DND-41 (cell line): ENCODE measurements at regions not wholly inside any gene's neighbourhood (a gene's known extent, or its start where the extent isn't known, plus 50 kb on each side); places are given as distances from the start of the nearest gene placed in this dataset.

Experiments
- EZH2 ChIP-seq: IDR thresholded peaks from 3 replicates; pipeline ENCODE4 v1.6.1; 2012; ENCODE audit warnings: borderline replicate concordance, low read depth, mild to moderate bottlenecking, moderate library complexity, low read length, inconsistent platforms; ENCODE audit not compliant: severe bottlenecking
- TF ChIP-seq, protein P1 (sequence below): IDR thresholded peaks from 2 replicates; pipeline ENCODE4 v1.5.1; 2012; ENCODE audit warnings: borderline replicate concordance, low read length, moderate library complexity, mild to moderate bottlenecking; ENCODE audit not compliant: poor library complexity, severe bottlenecking; ENCODE audit errors: extremely low read depth

DNA sequence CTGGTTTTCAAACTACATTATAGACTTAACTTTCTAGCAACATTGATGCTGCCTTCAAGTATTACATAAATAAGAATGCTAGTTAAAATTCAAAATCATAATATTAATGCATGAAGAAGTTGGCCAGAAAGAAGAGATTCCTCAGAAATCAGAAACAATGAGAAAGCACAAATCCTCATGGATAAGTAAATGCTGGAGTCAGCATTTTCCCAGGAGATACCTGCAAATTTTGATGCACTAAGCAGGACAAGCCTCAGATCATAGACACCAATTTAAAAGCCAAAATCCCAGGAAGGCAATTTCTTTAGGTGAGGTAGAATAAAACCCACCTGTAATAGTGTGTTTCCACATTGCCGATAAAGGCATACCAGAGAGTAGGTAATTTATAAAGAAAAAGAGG, 305.2 kb upstream of the TBX18 start:
- TF ChIP-seq, protein P1, sequence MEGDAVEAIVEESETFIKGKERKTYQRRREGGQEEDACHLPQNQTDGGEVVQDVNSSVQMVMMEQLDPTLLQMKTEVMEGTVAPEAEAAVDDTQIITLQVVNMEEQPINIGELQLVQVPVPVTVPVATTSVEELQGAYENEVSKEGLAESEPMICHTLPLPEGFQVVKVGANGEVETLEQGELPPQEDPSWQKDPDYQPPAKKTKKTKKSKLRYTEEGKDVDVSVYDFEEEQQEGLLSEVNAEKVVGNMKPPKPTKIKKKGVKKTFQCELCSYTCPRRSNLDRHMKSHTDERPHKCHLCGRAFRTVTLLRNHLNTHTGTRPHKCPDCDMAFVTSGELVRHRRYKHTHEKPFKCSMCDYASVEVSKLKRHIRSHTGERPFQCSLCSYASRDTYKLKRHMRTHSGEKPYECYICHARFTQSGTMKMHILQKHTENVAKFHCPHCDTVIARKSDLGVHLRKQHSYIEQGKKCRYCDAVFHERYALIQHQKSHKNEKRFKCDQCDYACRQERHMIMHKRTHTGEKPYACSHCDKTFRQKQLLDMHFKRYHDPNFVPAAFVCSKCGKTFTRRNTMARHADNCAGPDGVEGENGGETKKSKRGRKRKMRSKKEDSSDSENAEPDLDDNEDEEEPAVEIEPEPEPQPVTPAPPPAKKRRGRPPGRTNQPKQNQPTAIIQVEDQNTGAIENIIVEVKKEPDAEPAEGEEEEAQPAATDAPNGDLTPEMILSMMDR: no peak
- no peak for TF ChIP-seq EZH2
